IMR-90 (cell line): ENCODE measurements at regions not wholly inside any gene's neighbourhood (a gene's known extent, or its start where the extent isn't known, plus 50 kb on each side); places are given as distances from the start of the nearest gene placed in this dataset.
"Not testable (repeated sequence)": the region's sequence is repeated elsewhere in the genome, so short reads cannot be mapped to it uniquely, and the experiment has no call there.

Source experiments
- ATAC-seq: fragments of 200-7000 bp; cut with Tn5 transposase; 2 replicates; pipeline ENCODE4 v1.9.1; 2020; ENCODE audit warnings: low read depth, mild to moderate bottlenecking, moderate library complexity
- BruUV-seq: library from RNA; stranded (reverse); fragments of 400-500 nt; replicated peaks from 2 replicates; lab custom pipeline; 2021; lab: Mats Ljungman, UMichigan
- CTCF ChIA-PET: fragments of 300-600 bp; formaldehyde crosslinking; extraction: SDS; loops from one replicate; lab custom pipeline; 2021; ENCODE audit warnings: antibody characterized with exemption; lab: Yijun Ruan, JAX
- POLR2A ChIA-PET: fragments of 300-600 bp; sonication (Branson Sonifier 250); formaldehyde crosslinking; loops from one replicate; lab custom pipeline; 2022; ENCODE audit warnings: antibody characterized with exemption; ENCODE audit not compliant: unreplicated experiment; lab: Charles Lee
- DNase-seq: peaks from one replicate; pipeline ENCODE4 v3.0.0; 2013
- H2AFZ ChIP-seq: replicated peaks from 2 replicates; pipeline ENCODE3; 2013; ENCODE audit warnings: low read length, mild to moderate bottlenecking; ENCODE audit not compliant: poor library complexity
- H2AK5ac ChIP-seq: 2 replicates; pipeline ENCODE4 v1.6.1; 2013; ENCODE audit warnings: low read depth, low read length, inconsistent platforms
- H2AK9ac ChIP-seq: replicated peaks from 2 replicates; pipeline ENCODE3; 2013; ENCODE audit warnings: mild to moderate bottlenecking, low read depth, low read length, moderate library complexity; ENCODE audit not compliant: poor library complexity
- H2BK120ac ChIP-seq: 2 replicates; pipeline ENCODE4 v1.6.1; 2013; ENCODE audit warnings: low read depth, low read length, inconsistent platforms
- H2BK15ac ChIP-seq: 3 replicates; pipeline ENCODE4 v1.6.1; 2013; ENCODE audit warnings: low read depth, low read length, inconsistent platforms
- H2BK20ac ChIP-seq: 2 replicates; pipeline ENCODE4 v1.6.1; 2013; ENCODE audit warnings: low read depth, mild to moderate bottlenecking, inconsistent platforms, low read length, moderate library complexity
- H2BK5ac ChIP-seq: 2 replicates; pipeline ENCODE4 v1.6.1; 2013; ENCODE audit warnings: mild to moderate bottlenecking, low read depth, low read length, inconsistent platforms; ENCODE audit not compliant: poor library complexity, severe bottlenecking
- H3K14ac ChIP-seq: replicated peaks from 2 replicates; pipeline ENCODE4 v1.6.1; 2013; ENCODE audit warnings: low read depth, low read length, inconsistent platforms
- H3K18ac ChIP-seq: 2 replicates; pipeline ENCODE4 v1.6.1; 2013; ENCODE audit warnings: low read depth, low read length, control low read depth
- H3K23ac ChIP-seq: 2 replicates; pipeline ENCODE4 v1.6.1; 2013; ENCODE audit warnings: low read depth, low read length, inconsistent platforms
- H3K27ac ChIP-seq: 2 replicates; pipeline ENCODE4 v1.5.1; 2013; ENCODE audit warnings: mild to moderate bottlenecking, control low read depth, low read length; ENCODE audit not compliant: insufficient read depth
- H3K27me3 ChIP-seq: 2 replicates; pipeline ENCODE4 v1.6.1; 2013; ENCODE audit warnings: low read length; ENCODE audit not compliant: control insufficient read depth, insufficient read depth
- H3K36me3 ChIP-seq: 2 replicates; pipeline ENCODE4 v1.6.1; 2013; ENCODE audit warnings: low read length, mixed read lengths; ENCODE audit not compliant: control insufficient read depth, insufficient read depth
- H3K4ac ChIP-seq: 2 replicates; pipeline ENCODE4 v1.6.1; 2013; ENCODE audit warnings: low read depth, low read length, inconsistent platforms
- H3K4me1 ChIP-seq: 2 replicates; pipeline ENCODE4 v1.6.1; 2013; ENCODE audit warnings: low read length, mixed read lengths; ENCODE audit not compliant: control insufficient read depth, insufficient read depth
- H3K4me2 ChIP-seq: 2 replicates; pipeline ENCODE4 v1.6.1; 2013; ENCODE audit warnings: low read depth, mild to moderate bottlenecking, control low read depth, low read length, moderate library complexity
- H3K4me3 ChIP-seq: 2 replicates; pipeline ENCODE4 v1.5.1; 2013; ENCODE audit warnings: low read depth, mild to moderate bottlenecking, control low read depth, low read length, moderate library complexity; ENCODE audit not compliant: insufficient read depth
- H3K56ac ChIP-seq: 2 replicates; pipeline ENCODE4 v1.6.1; 2013; ENCODE audit warnings: low read length, inconsistent platforms; ENCODE audit not compliant: insufficient read depth; ENCODE audit errors: extremely low read depth
- H3K79me1 ChIP-seq, 2 experiments: 2 replicates each; pipeline ENCODE4 v1.6.1; 2013; ENCODE audit warnings: low read length in 2 of 2, inconsistent platforms in 1 of 2, low read depth in 1 of 2
- H3K9ac ChIP-seq: 2 replicates; pipeline ENCODE4 v1.6.1; 2013; ENCODE audit warnings: low read depth, low read length, control low read depth
- H3K9me1 ChIP-seq: 2 replicates; pipeline ENCODE4 v1.6.1; 2013; ENCODE audit warnings: low read length, inconsistent platforms; ENCODE audit not compliant: insufficient read depth
- H3K9me3 ChIP-seq: 2 replicates; pipeline ENCODE4 v1.6.1; 2013; ENCODE audit warnings: low read length; ENCODE audit not compliant: control insufficient read depth, insufficient read depth
- H4K20me1 ChIP-seq: 2 replicates; pipeline ENCODE4 v1.6.1; 2013; ENCODE audit warnings: low read length, inconsistent platforms; ENCODE audit not compliant: insufficient read depth
- H4K5ac ChIP-seq: 2 replicates; pipeline ENCODE4 v1.6.1; 2013; ENCODE audit warnings: mild to moderate bottlenecking, low read depth, low read length, control low read depth
- H4K8ac ChIP-seq, 2 experiments: 2 replicates each; pipeline ENCODE4 v1.6.1; 2013; ENCODE audit warnings: low read depth in 2 of 2, low read length in 2 of 2, control low read depth in 1 of 2, inconsistent platforms in 1 of 2
- H4K91ac ChIP-seq: 2 replicates; pipeline ENCODE4 v1.6.1; 2013; ENCODE audit warnings: low read depth, low read length, inconsistent platforms; ENCODE audit not compliant: insufficient read depth
- WGBS, 2 experiments: methylation state at CpG; one replicate each; pipeline versions ENCODE4 v1.1.5 to v1.1.7; 2013; ENCODE audit warnings: missing lambda C conversion rate in 2 of 2; ENCODE audit not compliant: insufficient read length in 1 of 2; ENCODE audit errors: extremely low coverage in 2 of 2; 5-methylcytosine and 5-hydroxymethylcytosine counted together
- dilution Hi-C: fragments of 300-500 bp; cut with HindIII; formaldehyde crosslinking; loops from one replicate; pipeline ENCODE4 v1.14.3; 2018; ENCODE audit warnings: low sequenced_read_pairs; ENCODE audit not compliant: unreplicated experiment
- in situ Hi-C: fragments of 300-500 bp; cut with MboI; formaldehyde crosslinking; loops from 3 replicates; pipeline ENCODE4 v1.14.3; 2019; ENCODE audit warnings: low sequenced_read_pairs, inconsistent platforms, mixed read lengths
- intact Hi-C: fragments of 100-400 bp; cut with micrococcal nuclease; formaldehyde crosslinking; loops from 2 replicates; pipeline ENCODE4 v1.10.0; 2022

DNA sequence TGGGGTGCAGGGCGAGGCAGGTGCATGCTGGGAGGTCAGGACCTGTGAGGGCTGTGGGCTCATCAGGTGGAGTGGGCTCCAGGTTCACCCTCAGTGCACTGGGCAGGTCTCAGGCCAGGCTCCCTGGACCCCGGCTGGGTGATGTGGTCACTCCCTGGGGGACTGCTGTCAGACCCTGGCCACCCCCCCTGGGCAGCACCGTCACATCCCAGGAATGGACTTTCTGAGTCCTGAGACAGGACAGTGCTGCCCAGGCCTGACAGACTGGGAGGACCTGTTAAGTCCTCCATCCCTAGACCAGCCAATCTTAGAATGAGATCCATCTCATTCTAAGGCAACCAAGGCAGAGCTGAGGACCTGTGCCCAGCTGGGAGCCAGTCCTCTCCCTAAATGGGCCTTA lies 227.2 kb downstream of the CWH43 start:
- POLR2A ChIA-PET, CTCF ChIA-PET, H2BK15ac ChIP-seq, H3K23ac ChIP-seq, intact Hi-C loops, BruUV-seq, H3K18ac ChIP-seq, DNase-seq, H3K27me3 ChIP-seq, H4K91ac ChIP-seq, H3K4me2 ChIP-seq, ATAC-seq, H2BK5ac ChIP-seq, H2BK120ac ChIP-seq, H3K4me1 ChIP-seq, H3K14ac ChIP-seq, H2BK20ac ChIP-seq, H3K27ac ChIP-seq, H3K9me1 ChIP-seq, H3K9ac ChIP-seq, H4K20me1 ChIP-seq, H3K4me3 ChIP-seq, H3K36me3 ChIP-seq, in situ Hi-C loops, H2AK5ac ChIP-seq, H3K56ac ChIP-seq, H4K8ac ChIP-seq, H2AK9ac ChIP-seq, H2AFZ ChIP-seq, H3K79me1 ChIP-seq, H4K5ac ChIP-seq, dilution Hi-C loops, H3K4ac ChIP-seq: not testable (repeated sequence)
- 50% methylated on average over 1 of the region's 3 CpGs; no CpG with 5 or more reads in 1 of the 2 experiments for WGBS, 2 experiments
- peaks cover 25% of the 10 kb centered on the region for H3K9me3 ChIP-seq

DNA sequence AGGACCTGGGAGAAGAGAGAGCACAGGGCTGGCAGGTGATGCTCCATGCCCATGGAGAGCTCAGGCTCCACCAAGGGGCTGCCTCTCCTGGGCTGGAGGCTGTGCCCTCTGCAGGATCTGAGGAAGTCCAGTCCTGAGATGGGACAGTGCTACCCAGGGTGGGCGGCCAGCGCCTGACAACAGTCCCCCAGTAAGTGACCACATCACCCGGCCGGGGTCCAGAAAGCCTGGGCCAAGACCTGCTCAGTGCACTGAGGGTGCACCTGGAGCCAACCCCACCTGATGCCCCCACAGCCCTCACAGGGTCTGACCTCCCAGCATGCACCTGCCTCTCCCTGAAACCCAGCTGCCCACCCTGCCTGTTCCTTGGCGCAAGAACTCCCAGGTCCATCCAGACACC lies 227.7 kb downstream of the CWH43 start:
- H2AFZ ChIP-seq, H2BK120ac ChIP-seq, H4K20me1 ChIP-seq, H3K27me3 ChIP-seq, H3K9ac ChIP-seq, DNase-seq, H3K36me3 ChIP-seq, H2BK20ac ChIP-seq, H3K4me2 ChIP-seq, ATAC-seq, POLR2A ChIA-PET, H4K91ac ChIP-seq, H3K18ac ChIP-seq, H4K5ac ChIP-seq, H3K4ac ChIP-seq, dilution Hi-C loops, H3K4me1 ChIP-seq, H2AK5ac ChIP-seq, in situ Hi-C loops, H2BK5ac ChIP-seq, H3K4me3 ChIP-seq, CTCF ChIA-PET, H3K56ac ChIP-seq, H3K23ac ChIP-seq, H3K27ac ChIP-seq, H2AK9ac ChIP-seq, H3K9me1 ChIP-seq, BruUV-seq, intact Hi-C loops, H3K79me1 ChIP-seq, H2BK15ac ChIP-seq, H3K14ac ChIP-seq, H4K8ac ChIP-seq: not testable (repeated sequence)
- H3K9me3 ChIP-seq: peaks cover 25% of the 10 kb centered on the region
- 76% methylated on average over 4 of the region's 5 CpGs; no CpG with 5 or more reads in 1 of the 2 experiments for WGBS, 2 experiments
